ENCODE measurements at regions not wholly inside any gene's neighbourhood (a gene's known extent, or its start where the extent isn't known, plus 50 kb on each side); places are given as distances from the start of the nearest gene placed in this dataset.

GRCh38 chr10:60490013-60490412, 100.3 kb upstream of the ANK3 start:
- no peak for TF ChIP-seq POLR2A (IDR thresholded peaks at IDR 0.05)
- TF ChIP-seq, protein P1, sequence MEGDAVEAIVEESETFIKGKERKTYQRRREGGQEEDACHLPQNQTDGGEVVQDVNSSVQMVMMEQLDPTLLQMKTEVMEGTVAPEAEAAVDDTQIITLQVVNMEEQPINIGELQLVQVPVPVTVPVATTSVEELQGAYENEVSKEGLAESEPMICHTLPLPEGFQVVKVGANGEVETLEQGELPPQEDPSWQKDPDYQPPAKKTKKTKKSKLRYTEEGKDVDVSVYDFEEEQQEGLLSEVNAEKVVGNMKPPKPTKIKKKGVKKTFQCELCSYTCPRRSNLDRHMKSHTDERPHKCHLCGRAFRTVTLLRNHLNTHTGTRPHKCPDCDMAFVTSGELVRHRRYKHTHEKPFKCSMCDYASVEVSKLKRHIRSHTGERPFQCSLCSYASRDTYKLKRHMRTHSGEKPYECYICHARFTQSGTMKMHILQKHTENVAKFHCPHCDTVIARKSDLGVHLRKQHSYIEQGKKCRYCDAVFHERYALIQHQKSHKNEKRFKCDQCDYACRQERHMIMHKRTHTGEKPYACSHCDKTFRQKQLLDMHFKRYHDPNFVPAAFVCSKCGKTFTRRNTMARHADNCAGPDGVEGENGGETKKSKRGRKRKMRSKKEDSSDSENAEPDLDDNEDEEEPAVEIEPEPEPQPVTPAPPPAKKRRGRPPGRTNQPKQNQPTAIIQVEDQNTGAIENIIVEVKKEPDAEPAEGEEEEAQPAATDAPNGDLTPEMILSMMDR (IDR thresholded peaks at IDR 0.05) = no peak

All from adrenal gland (tissue), 5 donors.